Osteoblast (primary cell): ENCODE measurements at regions not wholly inside any gene's neighbourhood (a gene's known extent, or its start where the extent isn't known, plus 50 kb on each side); places are given as distances from the start of the nearest gene placed in this dataset.
A peak's percentile ranks its signal among the peaks of the same experiment; 100 is the strongest.

Experiments
- DNase-seq: peaks from one replicate; pipeline ENCODE4 v3.0.0; 2011; ENCODE audit warnings: low spot score, mixed read lengths; ENCODE audit not compliant: insufficient read length; ENCODE audit errors: missing footprints
- H2AFZ ChIP-seq: 2 replicates; pipeline ENCODE4 v1.6.0; 2011; ENCODE audit warnings: mild to moderate bottlenecking, low read length
- H3K27ac ChIP-seq: 2 replicates; pipeline ENCODE4 v1.5.1; 2011; ENCODE audit warnings: mild to moderate bottlenecking, low read depth, low read length, moderate library complexity
- H3K27me3 ChIP-seq: 2 replicates; pipeline ENCODE4 v1.6.0; 2012; ENCODE audit warnings: mild to moderate bottlenecking, control low read depth, inconsistent platforms, low read length, moderate library complexity; ENCODE audit not compliant: insufficient read depth
- H3K36me3 ChIP-seq: 2 replicates; pipeline ENCODE4 v1.5.1; 2011; ENCODE audit warnings: mild to moderate bottlenecking, low read length, control low read depth, moderate library complexity; ENCODE audit not compliant: insufficient read depth
- H3K4me1 ChIP-seq: 2 replicates; pipeline ENCODE4 v1.5.1; 2011; ENCODE audit warnings: mild to moderate bottlenecking, low read length, control low read depth, moderate library complexity; ENCODE audit not compliant: insufficient read depth
- H3K4me2 ChIP-seq: 2 replicates; pipeline ENCODE4 v1.6.0; 2011; ENCODE audit warnings: mild to moderate bottlenecking, low read length; ENCODE audit not compliant: insufficient read depth
- H3K4me3 ChIP-seq: fragments of 200-600 bp; sonication (generic); 3 replicates; pipeline ENCODE4 v1.5.1; 2012; ENCODE audit warnings: mild to moderate bottlenecking, low read length, inconsistent platforms; ENCODE audit not compliant: insufficient read depth
- H3K79me2 ChIP-seq: 2 replicates; pipeline ENCODE4 v1.6.0; 2012; ENCODE audit warnings: mild to moderate bottlenecking, low read length, control low read depth, inconsistent platforms; ENCODE audit not compliant: insufficient read depth
- H3K9me3 ChIP-seq: 2 replicates; pipeline ENCODE4 v1.5.1; 2011; ENCODE audit warnings: low read depth, low read length, control low read depth
- H4K20me1 ChIP-seq: 2 replicates; pipeline ENCODE4 v1.6.0; 2012; ENCODE audit warnings: mild to moderate bottlenecking, low read length, control low read depth; ENCODE audit not compliant: insufficient read depth
- TF ChIP-seq, protein P1 (sequence below): IDR thresholded peaks from 2 replicates; pipeline ENCODE4 v1.5.1; 2011; ENCODE audit warnings: mild to moderate bottlenecking, low read depth, low read length, moderate library complexity; ENCODE audit errors: extremely low read depth

DNA sequence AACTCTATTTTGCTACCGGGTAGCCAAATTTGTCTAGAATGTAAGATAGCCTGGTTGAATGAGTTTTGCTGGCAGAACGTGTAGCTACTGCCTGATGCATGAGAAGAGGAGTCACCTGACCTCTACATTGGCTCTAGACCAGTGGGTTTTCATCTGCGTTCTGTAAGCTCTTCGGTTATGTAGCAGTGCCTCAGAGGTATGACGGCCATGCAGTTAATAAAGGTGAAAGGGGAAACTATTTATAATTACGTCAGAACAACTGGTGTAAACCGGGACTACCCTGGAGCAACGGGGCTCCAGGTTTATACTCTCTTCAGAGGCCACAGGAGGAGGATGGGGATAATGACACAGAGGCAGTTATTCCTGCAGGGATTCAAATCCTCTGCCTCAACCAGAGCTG lies 173.4 kb upstream of the KITLG start:
- Histone ChIP-seq H4K20me1 (no peaks in the 10 kb centered on the region), H3K79me2 (no peaks in the 10 kb centered on the region), H3K27ac (no peak overlapping the region), H3K36me3 (no peaks in the 10 kb centered on the region), H3K4me3 (no peak overlapping the region), H3K27me3 (no peaks in the 10 kb centered on the region), H3K9me3 (no peaks in the 10 kb centered on the region), H3K4me2 (no peak overlapping the region), H3K4me1 (no peaks in the 10 kb centered on the region), H2AFZ (no peak overlapping the region)
- TF ChIP-seq, protein P1, sequence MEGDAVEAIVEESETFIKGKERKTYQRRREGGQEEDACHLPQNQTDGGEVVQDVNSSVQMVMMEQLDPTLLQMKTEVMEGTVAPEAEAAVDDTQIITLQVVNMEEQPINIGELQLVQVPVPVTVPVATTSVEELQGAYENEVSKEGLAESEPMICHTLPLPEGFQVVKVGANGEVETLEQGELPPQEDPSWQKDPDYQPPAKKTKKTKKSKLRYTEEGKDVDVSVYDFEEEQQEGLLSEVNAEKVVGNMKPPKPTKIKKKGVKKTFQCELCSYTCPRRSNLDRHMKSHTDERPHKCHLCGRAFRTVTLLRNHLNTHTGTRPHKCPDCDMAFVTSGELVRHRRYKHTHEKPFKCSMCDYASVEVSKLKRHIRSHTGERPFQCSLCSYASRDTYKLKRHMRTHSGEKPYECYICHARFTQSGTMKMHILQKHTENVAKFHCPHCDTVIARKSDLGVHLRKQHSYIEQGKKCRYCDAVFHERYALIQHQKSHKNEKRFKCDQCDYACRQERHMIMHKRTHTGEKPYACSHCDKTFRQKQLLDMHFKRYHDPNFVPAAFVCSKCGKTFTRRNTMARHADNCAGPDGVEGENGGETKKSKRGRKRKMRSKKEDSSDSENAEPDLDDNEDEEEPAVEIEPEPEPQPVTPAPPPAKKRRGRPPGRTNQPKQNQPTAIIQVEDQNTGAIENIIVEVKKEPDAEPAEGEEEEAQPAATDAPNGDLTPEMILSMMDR: no peak
- no peak for DNase-seq

GRCh38 chr12:88753066-88753465 lies 172.8 kb upstream of the KITLG start:
- Histone ChIP-seq H3K27me3 (no peaks in the 10 kb centered on the region), H4K20me1 (no peaks in the 10 kb centered on the region), H3K4me1 (no peaks in the 10 kb centered on the region), H3K36me3 (no peaks in the 10 kb centered on the region), H3K27ac (no peak overlapping the region), H3K4me3 (no peak overlapping the region), H3K9me3 (no peaks in the 10 kb centered on the region), H3K4me2 (peak overlapping the region; percentile 30), H2AFZ (no peak overlapping the region), H3K79me2 (no peaks in the 10 kb centered on the region)
- no peak for DNase-seq
- TF ChIP-seq, protein P1: no peak

- H2AFZ ChIP-seq: no peak overlapping the region
- no peaks in the 10 kb centered on the region for H3K79me2 ChIP-seq
- no peaks in the 10 kb centered on the region for H3K27me3 ChIP-seq
- no peaks in the 10 kb centered on the region for H3K4me1 ChIP-seq
- TF ChIP-seq, protein P1: no peak
- no peaks in the 10 kb centered on the region for H4K20me1 ChIP-seq
- H3K36me3 ChIP-seq: no peaks in the 10 kb centered on the region
- no peak overlapping the region for H3K4me3 ChIP-seq
- H3K4me2 ChIP-seq: no peak overlapping the region
- no peaks in the 10 kb centered on the region for H3K9me3 ChIP-seq
- no peak overlapping the region for H3K27ac ChIP-seq
- no peak for DNase-seq
Observed at GRCh38 chr12:88752183-88752582, 171.9 kb upstream of the KITLG start.

- Histone ChIP-seq H3K9me3 (no peaks in the 10 kb centered on the region), H3K4me2 (no peak overlapping the region), H3K79me2 (no peaks in the 10 kb centered on the region), H3K27me3 (no peaks in the 10 kb centered on the region), H3K4me3 (no peak overlapping the region), H3K36me3 (no peaks in the 10 kb centered on the region), H4K20me1 (no peaks in the 10 kb centered on the region), H3K27ac (no peak overlapping the region), H2AFZ (no peak overlapping the region), H3K4me1 (no peaks in the 10 kb centered on the region)
- TF ChIP-seq, protein P1: no peak
- no peak for DNase-seq
Observed at GRCh38 chr12:88750867-88751543, 170.7 kb upstream of the KITLG start.
